ENCODE measurements at regions not wholly inside any gene's neighbourhood (a gene's known extent, or its start where the extent isn't known, plus 50 kb on each side); places are given as distances from the start of the nearest gene placed in this dataset.

GRCh38 chr18:78642296-78642951, 337.2 kb upstream of the SALL3 start:
- TF ChIP-seq CTCF (conservative IDR thresholded peaks at IDR 0.05 in 1 of 2, IDR thresholded peaks at IDR 0.05 in 1 of 2; ENCODE audit: low read depth in 1 of 2, low read length in 2 of 2) (no peak), EZH2 (IDR thresholded peaks at IDR 0.05; ENCODE audit: low read length, missing control alignments) (no peak)

All from fibroblast of lung (primary cell).